B cell (primary cell): ENCODE measurements at regions not wholly inside any gene's neighbourhood (a gene's known extent, or its start where the extent isn't known, plus 50 kb on each side); places are given as distances from the start of the nearest gene placed in this dataset.

Experiments used
- CTCF ChIP-seq: fragments of 200-600 bp; IDR thresholded peaks from one replicate; pipeline ENCODE4 v1.8.0; 2022; ENCODE audit warnings: antibody characterized with exemption, mild to moderate bottlenecking
- EZH2 ChIP-seq: IDR thresholded peaks from 2 replicates; pipeline ENCODE4 v1.6.1; 2012; ENCODE audit warnings: borderline replicate concordance, low read depth, mild to moderate bottlenecking, moderate library complexity, low read length; ENCODE audit not compliant: insufficient read depth, poor library complexity, severe bottlenecking

GRCh38 chr10:45209888-45210287 is 105.5 kb downstream of the OR13A1 start:
- TF ChIP-seq CTCF, result no peak
- TF ChIP-seq EZH2, result no peak
